SK-N-MC (cell line): ENCODE measurements at regions not wholly inside any gene's neighbourhood (a gene's known extent, or its start where the extent isn't known, plus 50 kb on each side); places are given as distances from the start of the nearest gene placed in this dataset.

ENCODE experiments used
- DNase-seq: peaks from one replicate; pipeline ENCODE4 v3.0.0-alpha.2; 2011; ENCODE audit warnings: low read depth, low spot score
- H3K27ac ChIP-seq: fragments of 200-600 bp; sonication (generic); 2 replicates; pipeline ENCODE4 v1.5.1; 2016; ENCODE audit warnings: mixed run types
- H3K36me3 ChIP-seq: fragments of 200-600 bp; sonication (generic); 2 replicates; pipeline ENCODE4 v1.6.1; 2017; ENCODE audit warnings: antibody characterized with exemption, low read length, mixed read lengths; ENCODE audit not compliant: insufficient read depth
- H3K4me3 ChIP-seq: fragments of 200-600 bp; sonication (generic); 2 replicates; pipeline ENCODE4 v1.5.1; 2016
- H3K9ac ChIP-seq: fragments of 200-600 bp; sonication (generic); 2 replicates; pipeline ENCODE4 v1.8.0; 2017; ENCODE audit warnings: mixed run types, mixed read lengths; ENCODE audit not compliant: insufficient read length
- H3K9me3 ChIP-seq: fragments of 200-600 bp; sonication (generic); 2 replicates; pipeline ENCODE4 v1.6.1; 2017; ENCODE audit warnings: low read depth, mild to moderate bottlenecking, antibody characterized with exemption, low read length, moderate library complexity, mixed read lengths
- EZH2 ChIP-seq: fragments of 200-600 bp; sonication (generic); IDR thresholded peaks from one replicate; pipeline ENCODE4 v1.6.1; 2017; ENCODE audit warnings: antibody characterized with exemption
- FOXP2 ChIP-seq: optimal IDR thresholded peaks from 2 replicates; pipeline ENCODE3; 2011; ENCODE audit warnings: mild to moderate bottlenecking, moderate library complexity; ENCODE audit not compliant: insufficient read depth; ENCODE audit errors: extremely low read length, control extremely low read depth
- POLR2AphosphoS5 ChIP-seq: IDR thresholded peaks from 2 replicates; pipeline ENCODE4 v1.6.1; 2012; ENCODE audit warnings: mild to moderate bottlenecking, low read depth, low read length, borderline replicate concordance

DNA sequence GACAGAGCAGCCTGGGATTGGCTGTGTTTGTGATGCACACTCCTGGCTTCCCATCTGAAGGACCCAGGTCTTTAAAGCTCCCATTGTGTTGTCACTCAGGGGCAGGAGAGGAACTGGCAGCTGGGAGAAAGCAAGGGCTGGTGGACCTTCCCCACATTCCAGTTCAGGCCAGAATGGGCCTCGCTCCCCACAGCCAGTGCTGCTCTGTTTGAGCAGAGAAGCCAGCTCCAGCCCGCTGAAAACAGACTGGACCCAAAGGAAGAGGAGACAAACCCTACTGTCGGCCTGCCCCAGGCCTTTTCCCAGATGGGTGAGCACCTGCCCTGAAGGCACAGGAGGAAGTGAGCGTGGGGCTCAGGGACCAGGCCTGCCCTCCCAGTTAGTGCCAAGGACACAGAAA is 499.4 kb downstream of the NPHP4 start:
- H3K4me3 ChIP-seq: no peak overlapping the region
- TF ChIP-seq POLR2AphosphoS5 (no peak), EZH2 (no peak)
- no peak overlapping the region for H3K27ac ChIP-seq
- H3K36me3 ChIP-seq: no peaks in the 10 kb centered on the region
- no peak for DNase-seq
- H3K9me3 ChIP-seq: no peaks in the 10 kb centered on the region
- no peak overlapping the region for H3K9ac ChIP-seq

DNA sequence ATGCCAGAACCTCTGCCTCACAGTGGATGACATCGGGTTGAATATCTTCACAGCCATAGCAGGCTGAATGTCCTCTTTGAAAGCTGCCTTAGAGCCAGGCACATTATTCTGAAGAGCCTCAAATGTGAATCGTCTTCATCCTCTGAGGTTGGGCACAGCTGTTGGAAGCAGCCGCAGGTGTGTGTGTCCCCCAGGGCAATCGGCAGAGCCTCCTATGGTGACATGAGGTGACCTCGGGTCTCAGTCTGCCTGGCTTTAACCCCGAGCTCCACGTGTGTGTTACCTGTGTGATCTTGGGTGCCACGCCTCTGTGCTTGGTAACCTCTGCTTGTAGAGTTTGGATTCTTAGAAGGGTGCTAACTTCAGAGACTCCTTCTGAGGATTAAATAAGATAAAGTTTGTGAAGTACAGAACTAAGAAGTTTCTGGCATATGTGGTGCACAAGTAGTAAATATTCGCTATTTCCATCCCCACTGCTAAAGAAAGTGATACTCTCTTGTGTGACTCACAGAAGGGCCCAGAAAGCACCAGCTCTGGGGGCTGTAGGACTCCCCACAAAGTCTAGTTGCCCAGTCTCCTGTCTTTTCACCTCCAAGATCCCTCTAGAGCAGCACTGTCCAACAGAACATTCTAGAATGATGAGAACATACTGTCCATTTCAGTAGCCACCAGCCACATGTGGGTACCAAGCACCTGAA is 500.9 kb downstream of the NPHP4 start:
- H3K9ac ChIP-seq: no peak overlapping the region
- DNase-seq: no peak
- no peaks in the 10 kb centered on the region for H3K9me3 ChIP-seq
- H3K27ac ChIP-seq: no peak overlapping the region
- H3K4me3 ChIP-seq: no peak overlapping the region
- TF ChIP-seq POLR2AphosphoS5 (no peak), FOXP2 (no peak), EZH2 (no peak)
- H3K36me3 ChIP-seq: no peaks in the 10 kb centered on the region

DNA sequence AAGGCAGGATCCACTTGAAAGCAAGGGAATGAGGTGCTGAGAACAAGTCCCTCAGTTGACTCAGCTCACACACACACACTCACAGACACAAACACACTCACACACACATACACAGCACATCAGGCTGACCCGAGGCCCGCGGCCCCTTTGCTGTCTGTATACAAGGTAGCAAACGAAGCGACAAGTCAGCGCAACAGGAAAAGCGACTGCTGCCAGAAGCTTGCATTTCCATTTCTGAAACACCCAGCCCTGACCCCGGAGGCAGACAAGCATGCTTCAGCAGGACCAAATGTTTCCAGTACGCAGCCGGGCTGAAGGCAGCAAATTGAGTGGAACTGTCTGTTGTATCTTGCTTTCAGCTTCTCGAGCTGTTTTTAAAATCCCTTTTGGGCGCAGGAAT is 501.6 kb downstream of the NPHP4 start:
- no peaks in the 10 kb centered on the region for H3K36me3 ChIP-seq
- H3K27ac ChIP-seq: no peak overlapping the region
- TF ChIP-seq POLR2AphosphoS5 (no peak), FOXP2 (no peak), EZH2 (no peak)
- H3K9me3 ChIP-seq: no peaks in the 10 kb centered on the region
- no peak overlapping the region for H3K9ac ChIP-seq
- no peak for DNase-seq
- H3K4me3 ChIP-seq: no peak overlapping the region

DNA sequence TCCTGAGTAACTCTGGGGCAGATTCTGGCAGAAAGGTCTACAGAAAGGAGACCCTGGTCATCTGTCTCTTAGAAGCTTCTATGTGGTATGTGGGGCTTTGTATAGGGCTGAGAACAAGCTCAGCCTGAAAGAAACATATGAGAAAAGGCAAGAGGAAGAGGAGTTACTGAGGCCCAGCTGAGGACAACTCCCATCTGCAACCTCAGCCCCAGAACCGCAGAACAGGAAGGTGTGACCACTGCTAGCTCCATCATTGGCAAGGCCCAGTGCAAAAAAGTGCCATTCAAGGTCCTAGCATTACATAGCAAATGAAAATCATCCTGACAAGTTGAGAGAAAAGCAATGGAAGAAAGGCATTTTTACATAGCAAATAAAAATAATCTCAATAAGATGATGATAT is 503.8 kb downstream of the NPHP4 start:
- no peaks in the 10 kb centered on the region for H3K9me3 ChIP-seq
- no peak for TF ChIP-seq POLR2AphosphoS5
- TF ChIP-seq EZH2: no peak
- TF ChIP-seq FOXP2: no peak
- DNase-seq: no peak
- no peak overlapping the region for H3K4me3 ChIP-seq
- no peak overlapping the region for H3K27ac ChIP-seq
- H3K36me3 ChIP-seq: no peaks in the 10 kb centered on the region
- no peak overlapping the region for H3K9ac ChIP-seq

DNA sequence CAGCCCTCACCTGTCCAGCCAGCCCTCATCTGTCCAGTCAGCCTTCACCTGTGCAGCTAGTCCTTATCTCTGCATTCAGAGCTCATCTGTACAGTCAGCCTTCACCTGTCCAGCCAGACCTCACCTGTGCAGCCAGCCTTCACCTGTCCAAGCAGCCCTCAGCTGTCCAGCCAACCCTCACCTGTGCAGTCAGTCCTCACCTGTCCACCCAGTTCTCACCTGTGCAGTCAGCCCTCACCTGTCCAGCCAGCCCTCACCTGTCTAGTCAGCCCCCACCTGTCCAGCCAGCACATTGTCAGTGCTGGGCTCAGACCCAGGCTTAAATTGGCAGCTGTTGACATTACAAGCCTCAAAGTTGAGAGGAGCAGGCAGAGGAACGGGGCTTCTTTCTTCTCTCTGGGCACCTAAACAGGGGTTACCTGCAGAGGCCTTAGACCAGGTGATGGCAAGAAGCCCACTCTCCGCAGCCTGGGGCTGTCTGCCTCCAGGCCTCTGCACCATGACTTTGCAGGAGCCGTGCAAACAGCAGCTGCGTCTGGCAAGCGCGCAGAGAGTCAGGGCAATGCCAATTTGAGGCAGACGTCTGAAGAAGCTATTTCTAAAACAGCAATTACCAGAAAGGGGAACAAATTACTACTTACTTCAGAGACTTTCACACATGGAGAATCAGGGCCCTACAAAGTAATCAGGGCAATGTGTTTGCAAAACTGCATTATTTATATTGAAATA is 506.1 kb downstream of the NPHP4 start:
- Histone ChIP-seq H3K27ac (no peak overlapping the region), H3K9me3 (no peaks in the 10 kb centered on the region), H3K36me3 (no peaks in the 10 kb centered on the region), H3K9ac (no peak overlapping the region), H3K4me3 (no peak overlapping the region)
- no peak for DNase-seq
- TF ChIP-seq FOXP2 (no peak), EZH2 (no peak), POLR2AphosphoS5 (no peak)

DNA sequence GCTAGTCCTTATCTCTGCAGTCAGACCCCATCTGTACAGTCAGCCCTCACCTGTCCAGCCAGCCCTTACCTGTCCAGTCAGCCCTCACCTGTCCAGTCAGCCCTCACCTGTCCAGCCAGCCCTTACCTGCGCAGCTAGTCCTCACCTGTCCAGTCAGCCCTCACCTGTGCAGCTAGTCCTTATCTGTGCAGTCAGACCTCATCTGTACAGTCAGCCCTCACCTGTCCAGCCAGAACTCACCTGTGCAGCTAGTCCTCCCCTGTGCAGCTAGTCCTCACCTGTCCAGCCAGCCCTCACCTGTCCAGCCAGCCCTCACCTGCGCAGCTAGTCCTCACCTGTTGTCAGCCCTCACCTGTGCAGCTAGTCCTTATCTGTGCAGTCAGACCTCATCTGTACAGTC is 506.8 kb downstream of the NPHP4 start:
- H3K27ac ChIP-seq: no peak overlapping the region
- TF ChIP-seq EZH2 (no peak), POLR2AphosphoS5 (no peak), FOXP2 (no peak)
- DNase-seq: no peak
- H3K36me3 ChIP-seq: no peaks in the 10 kb centered on the region
- no peak overlapping the region for H3K9ac ChIP-seq
- no peaks in the 10 kb centered on the region for H3K9me3 ChIP-seq
- H3K4me3 ChIP-seq: no peak overlapping the region

DNA sequence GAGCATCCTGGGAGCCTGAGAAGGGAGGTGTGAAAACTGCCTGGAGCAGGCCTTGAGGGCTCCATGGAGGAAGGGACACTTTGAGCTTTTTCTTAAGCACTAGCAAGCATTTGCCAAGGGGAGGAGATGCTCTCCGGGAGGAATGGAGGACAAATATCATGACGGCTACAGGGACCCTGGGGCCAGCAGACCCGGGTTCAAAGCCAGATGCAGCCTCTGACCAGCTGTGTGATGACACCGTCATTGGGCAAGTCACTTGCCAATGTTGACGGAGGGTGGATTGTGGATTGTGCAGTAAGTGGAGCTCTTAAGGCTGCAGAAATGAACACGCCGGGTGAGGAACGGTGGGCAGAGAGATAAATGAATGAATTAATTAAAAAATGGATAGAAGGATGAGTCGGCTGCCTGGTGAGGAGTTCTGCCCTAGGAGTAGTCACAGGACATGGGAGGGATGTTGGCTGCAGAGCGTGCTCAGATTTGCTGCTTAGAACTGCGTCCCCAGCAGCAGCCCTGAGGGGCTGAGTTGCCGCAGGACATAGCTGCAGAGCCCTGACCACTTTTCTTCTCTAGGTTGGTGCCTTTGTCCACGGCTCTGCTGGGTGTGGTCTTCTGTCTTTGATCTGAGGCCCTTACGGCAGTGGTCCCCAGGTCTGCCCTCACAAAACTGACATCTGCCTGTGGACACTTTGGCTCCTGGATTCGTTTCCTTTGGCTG is 507.6 kb downstream of the NPHP4 start:
- Histone ChIP-seq H3K36me3 (no peaks in the 10 kb centered on the region), H3K4me3 (no peak overlapping the region), H3K27ac (no peak overlapping the region), H3K9ac (no peak overlapping the region), H3K9me3 (no peaks in the 10 kb centered on the region)
- DNase-seq: no peak
- TF ChIP-seq FOXP2 (no peak), POLR2AphosphoS5 (no peak), EZH2 (no peak)

DNA sequence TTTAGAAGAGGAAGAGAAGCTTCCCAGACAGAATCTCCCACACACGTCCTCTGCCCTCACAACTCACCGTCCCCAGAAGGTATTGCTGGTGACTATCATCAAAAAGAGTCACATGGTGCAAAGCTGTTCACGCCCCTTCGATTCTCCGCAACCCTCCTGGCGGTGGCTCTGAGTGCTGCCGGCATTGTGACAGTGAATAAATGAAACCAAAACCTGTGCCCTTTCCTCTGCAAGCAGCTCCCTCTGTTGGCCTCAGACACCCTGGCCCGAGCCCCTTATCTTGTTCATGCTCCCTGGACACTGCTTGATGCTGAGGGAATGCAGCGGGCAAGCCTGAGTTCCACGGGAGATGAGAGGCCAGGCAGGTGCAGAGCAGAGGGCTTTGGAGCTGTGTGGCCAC is 510.3 kb downstream of the NPHP4 start:
- no peak overlapping the region for H3K9ac ChIP-seq
- TF ChIP-seq POLR2AphosphoS5 (no peak), FOXP2 (no peak), EZH2 (no peak)
- no peaks in the 10 kb centered on the region for H3K9me3 ChIP-seq
- no peak overlapping the region for H3K27ac ChIP-seq
- no peak for DNase-seq
- H3K36me3 ChIP-seq: no peaks in the 10 kb centered on the region
- no peak overlapping the region for H3K4me3 ChIP-seq
